ENCODE measurements at regions not wholly inside any gene's neighbourhood (a gene's known extent, or its start where the extent isn't known, plus 50 kb on each side); places are given as distances from the start of the nearest gene placed in this dataset.

- TF ChIP-seq POLR2A (IDR thresholded peaks at IDR 0.05) (no peak), CTCF (IDR thresholded peaks at IDR 0.05) (no peak)
These were observed 122.8 kb upstream of the HSF2 start for GRCh38 chr6:122276637-122277036.

All from vagina (tissue), 2 donors.